Lower leg skin (tissue), 3 donors: ENCODE measurements at regions not wholly inside any gene's neighbourhood (a gene's known extent, or its start where the extent isn't known, plus 50 kb on each side); places are given as distances from the start of the nearest gene placed in this dataset.

ENCODE experiments used
- POLR2A ChIP-seq, 2 donors: fragments of 450-650 bp; IDR thresholded peaks; one replicate each; pipeline ENCODE4 v1.6.1; 2016 to 2017; ENCODE audit warnings: antibody characterized with exemption in 2 of 2, mild to moderate bottlenecking in 1 of 2, moderate library complexity in 1 of 2
- TF ChIP-seq, protein P1 (sequence below), 3 donors: fragments of 450-650 bp; IDR thresholded peaks; one replicate each; pipeline ENCODE4 v1.5.1; 2016; ENCODE audit warnings: antibody characterized with exemption in 3 of 3, mild to moderate bottlenecking in 3 of 3, moderate library complexity in 2 of 3

DNA sequence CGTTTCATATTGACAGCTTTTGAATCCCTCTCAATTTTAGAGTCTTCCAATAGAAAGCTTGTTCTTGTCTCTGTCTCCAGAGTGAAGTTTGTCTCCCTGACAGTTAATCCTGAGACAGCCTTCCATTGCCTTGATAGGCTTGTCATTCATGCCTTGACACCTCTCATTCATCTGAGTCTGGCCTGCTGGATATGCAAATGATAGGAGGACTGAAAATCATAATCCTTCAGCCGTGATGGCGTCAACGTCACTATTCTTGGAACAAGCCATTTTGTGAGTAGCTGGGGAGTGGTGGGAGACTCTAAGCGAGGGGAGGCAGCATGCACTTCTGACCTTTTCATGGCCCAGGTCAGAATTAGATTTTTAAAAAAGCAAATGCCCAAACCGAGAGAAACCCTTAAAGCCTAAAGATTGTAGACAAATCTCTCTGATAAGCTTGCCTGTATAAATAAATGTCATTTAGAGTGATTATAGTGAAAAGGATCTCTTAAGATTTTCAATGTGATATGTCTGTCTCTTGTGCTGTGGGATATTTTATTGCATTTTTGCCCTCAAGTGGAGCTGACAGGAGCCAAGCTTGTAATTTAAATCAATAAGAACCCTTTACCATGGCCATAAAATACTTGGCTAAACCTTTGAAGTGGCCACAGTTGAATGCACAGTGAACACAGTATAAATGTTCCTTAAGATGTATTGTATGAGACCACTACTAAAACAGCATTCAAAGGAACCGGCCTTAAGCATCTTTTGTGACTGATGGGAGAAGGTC, 148.8 kb downstream of the SNX10 start:
- TF ChIP-seq, protein P1, sequence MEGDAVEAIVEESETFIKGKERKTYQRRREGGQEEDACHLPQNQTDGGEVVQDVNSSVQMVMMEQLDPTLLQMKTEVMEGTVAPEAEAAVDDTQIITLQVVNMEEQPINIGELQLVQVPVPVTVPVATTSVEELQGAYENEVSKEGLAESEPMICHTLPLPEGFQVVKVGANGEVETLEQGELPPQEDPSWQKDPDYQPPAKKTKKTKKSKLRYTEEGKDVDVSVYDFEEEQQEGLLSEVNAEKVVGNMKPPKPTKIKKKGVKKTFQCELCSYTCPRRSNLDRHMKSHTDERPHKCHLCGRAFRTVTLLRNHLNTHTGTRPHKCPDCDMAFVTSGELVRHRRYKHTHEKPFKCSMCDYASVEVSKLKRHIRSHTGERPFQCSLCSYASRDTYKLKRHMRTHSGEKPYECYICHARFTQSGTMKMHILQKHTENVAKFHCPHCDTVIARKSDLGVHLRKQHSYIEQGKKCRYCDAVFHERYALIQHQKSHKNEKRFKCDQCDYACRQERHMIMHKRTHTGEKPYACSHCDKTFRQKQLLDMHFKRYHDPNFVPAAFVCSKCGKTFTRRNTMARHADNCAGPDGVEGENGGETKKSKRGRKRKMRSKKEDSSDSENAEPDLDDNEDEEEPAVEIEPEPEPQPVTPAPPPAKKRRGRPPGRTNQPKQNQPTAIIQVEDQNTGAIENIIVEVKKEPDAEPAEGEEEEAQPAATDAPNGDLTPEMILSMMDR (IDR thresholded peaks at IDR 0.05) = no peak
- TF ChIP-seq POLR2A (IDR thresholded peaks at IDR 0.05) = no peak
